ENCODE measurements at regions not wholly inside any gene's neighbourhood (a gene's known extent, or its start where the extent isn't known, plus 50 kb on each side); places are given as distances from the start of the nearest gene placed in this dataset.

DNA sequence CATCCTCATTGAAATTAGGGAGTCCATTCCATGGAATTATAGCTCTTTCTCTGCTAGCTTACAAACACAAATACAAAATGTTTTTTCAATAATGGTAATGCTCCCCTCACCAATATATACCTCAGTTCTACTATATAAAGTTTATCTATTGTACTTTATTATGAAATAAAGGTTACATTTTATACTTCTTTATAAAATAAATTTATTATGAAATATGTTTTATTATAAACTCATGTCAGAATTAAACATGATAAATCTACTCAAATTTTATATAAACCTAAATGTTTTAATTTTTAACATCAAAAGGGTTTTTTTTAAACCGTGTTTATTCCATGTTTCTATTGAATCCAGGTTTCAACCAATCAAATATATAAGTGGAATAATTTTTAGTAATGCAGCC lies 646.1 kb upstream of the PCDH20 start:
- TF ChIP-seq, protein P1, sequence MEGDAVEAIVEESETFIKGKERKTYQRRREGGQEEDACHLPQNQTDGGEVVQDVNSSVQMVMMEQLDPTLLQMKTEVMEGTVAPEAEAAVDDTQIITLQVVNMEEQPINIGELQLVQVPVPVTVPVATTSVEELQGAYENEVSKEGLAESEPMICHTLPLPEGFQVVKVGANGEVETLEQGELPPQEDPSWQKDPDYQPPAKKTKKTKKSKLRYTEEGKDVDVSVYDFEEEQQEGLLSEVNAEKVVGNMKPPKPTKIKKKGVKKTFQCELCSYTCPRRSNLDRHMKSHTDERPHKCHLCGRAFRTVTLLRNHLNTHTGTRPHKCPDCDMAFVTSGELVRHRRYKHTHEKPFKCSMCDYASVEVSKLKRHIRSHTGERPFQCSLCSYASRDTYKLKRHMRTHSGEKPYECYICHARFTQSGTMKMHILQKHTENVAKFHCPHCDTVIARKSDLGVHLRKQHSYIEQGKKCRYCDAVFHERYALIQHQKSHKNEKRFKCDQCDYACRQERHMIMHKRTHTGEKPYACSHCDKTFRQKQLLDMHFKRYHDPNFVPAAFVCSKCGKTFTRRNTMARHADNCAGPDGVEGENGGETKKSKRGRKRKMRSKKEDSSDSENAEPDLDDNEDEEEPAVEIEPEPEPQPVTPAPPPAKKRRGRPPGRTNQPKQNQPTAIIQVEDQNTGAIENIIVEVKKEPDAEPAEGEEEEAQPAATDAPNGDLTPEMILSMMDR (IDR thresholded peaks at IDR 0.05; ENCODE audit: poor library complexity): no peak
- TF ChIP-seq EZH2 (IDR thresholded peaks at IDR 0.05; ENCODE audit: borderline replicate concordance) (no peak), EZH2phosphoT487 (IDR thresholded peaks at IDR 0.05; ENCODE audit: low read depth, severe bottlenecking, unreplicated experiment) (no peak)

Data from hepatocyte (in vitro differentiated cells).